ENCODE measurements at regions not wholly inside any gene's neighbourhood (a gene's known extent, or its start where the extent isn't known, plus 50 kb on each side); places are given as distances from the start of the nearest gene placed in this dataset.

- no peak for TF ChIP-seq CTCF (IDR thresholded peaks at IDR 0.05)
- no peak for TF ChIP-seq POLR2A (IDR thresholded peaks at IDR 0.05)
- TF ChIP-seq POLR2AphosphoS5 (IDR thresholded peaks at IDR 0.05; ENCODE audit: insufficient read depth in 1 of 2, low read depth in 1 of 2): no peak
These were observed 266.3 kb downstream of the RPLP1 start for GRCh38 chr15:69718916-69719315.

Data from vagina (tissue), 2 donors.